Erythroblast (primary cell): ENCODE measurements at regions not wholly inside any gene's neighbourhood (a gene's known extent, or its start where the extent isn't known, plus 50 kb on each side); places are given as distances from the start of the nearest gene placed in this dataset.

Source experiments
- GATA1 ChIP-seq: IDR thresholded peaks from 2 replicates; pipeline ENCODE4 v1.6.1; 2011; ENCODE audit warnings: low read depth, mild to moderate bottlenecking, control low read depth, low read length, moderate library complexity
- POLR2A ChIP-seq: IDR thresholded peaks from 2 replicates; pipeline ENCODE4 v1.6.1; 2011; ENCODE audit warnings: mild to moderate bottlenecking, low read length

DNA sequence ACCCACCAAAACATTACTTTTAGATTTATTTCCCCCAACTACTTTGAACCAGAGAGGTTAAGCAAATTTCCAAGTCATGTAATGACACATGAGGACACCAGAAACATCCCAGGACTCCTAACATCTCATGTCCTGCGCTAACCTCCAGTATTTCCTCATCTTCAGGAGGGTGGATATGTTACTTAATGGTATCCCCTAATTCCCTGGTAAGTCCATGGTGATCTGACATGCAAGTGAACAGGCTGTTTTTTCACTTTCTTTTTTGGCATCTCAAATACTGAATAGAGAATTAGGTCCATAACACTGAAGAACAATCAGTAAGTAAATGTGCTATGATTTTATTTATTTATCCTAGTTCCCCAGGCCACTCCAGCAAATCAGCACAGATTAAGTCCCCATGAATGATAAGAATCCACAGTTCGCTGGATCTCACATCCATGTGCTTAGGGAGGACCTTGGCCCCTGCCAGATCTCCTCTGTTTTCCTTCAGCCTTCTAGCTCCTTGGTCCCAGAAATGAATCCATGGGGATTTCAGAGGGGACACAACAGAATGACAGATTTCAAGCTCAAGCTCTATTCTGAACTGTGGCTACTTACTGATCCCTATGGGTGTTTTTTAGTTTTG, 334.6 kb downstream of the CDC5L start:
- no peak for TF ChIP-seq POLR2A
- TF ChIP-seq GATA1 = no peak
